H1 (cell line): ENCODE measurements at regions not wholly inside any gene's neighbourhood (a gene's known extent, or its start where the extent isn't known, plus 50 kb on each side); places are given as distances from the start of the nearest gene placed in this dataset.

ENCODE experiments used
- CTCF ChIA-PET: fragments of 300-600 bp; sonication (Branson Sonifier 250); formaldehyde crosslinking; loops from one replicate; lab custom pipeline; 2021; ENCODE audit not compliant: partially characterized antibody; lab: Charles Lee
- POLR2A ChIA-PET: fragments of 300-600 bp; sonication (Branson Sonifier 250); formaldehyde crosslinking; loops from one replicate; lab custom pipeline; 2021; ENCODE audit warnings: inconsistent platforms; ENCODE audit not compliant: partially characterized antibody; lab: Charles Lee
- DNase-seq, 2 experiments: peaks; one replicate each; pipeline versions ENCODE4 v3.0.0 to v3.0.0-alpha.2; 2010 to 2022; ENCODE audit warnings: low spot score in 2 of 2, low read depth in 1 of 2, mixed read lengths in 1 of 2
- FAIRE-seq: peaks from 2 replicates; lab custom pipeline; 2011; peaks lifted over from hg19 to GRCh38; lab: Jason Lieb, UNC
- H2AFZ ChIP-seq: 2 replicates; pipeline ENCODE4 v1.8.1; 2012; ENCODE audit warnings: low read length, inconsistent platforms
- H2AK5ac ChIP-seq: 2 replicates; pipeline ENCODE4 v1.6.1; 2013; ENCODE audit warnings: low read depth, low read length
- H2BK120ac ChIP-seq: replicated peaks from 2 replicates; pipeline ENCODE3; 2013; ENCODE audit warnings: low read depth, low read length, inconsistent platforms
- H2BK12ac ChIP-seq: 2 replicates; pipeline ENCODE4 v1.6.1; 2013; ENCODE audit warnings: low read depth, low read length
- H2BK15ac ChIP-seq: 2 replicates; pipeline ENCODE4 v1.6.1; 2013; ENCODE audit warnings: low read length
- H2BK20ac ChIP-seq: 2 replicates; pipeline ENCODE4 v1.6.1; 2013; ENCODE audit warnings: low read length
- H2BK5ac ChIP-seq: 2 replicates; pipeline ENCODE4 v1.6.1; 2013; ENCODE audit warnings: low read depth, low read length
- H3K14ac ChIP-seq: 2 replicates; pipeline ENCODE4 v1.6.1; 2013; ENCODE audit warnings: inconsistent platforms; ENCODE audit not compliant: insufficient read length
- H3K18ac ChIP-seq: 2 replicates; pipeline ENCODE4 v1.6.1; 2013; ENCODE audit warnings: low read length; ENCODE audit errors: extremely low read depth
- H3K23ac ChIP-seq: 2 replicates; pipeline ENCODE4 v1.6.1; 2013; ENCODE audit warnings: inconsistent platforms; ENCODE audit not compliant: insufficient read length
- H3K23me2 ChIP-seq: 2 replicates; pipeline ENCODE4 v1.6.1; 2013; ENCODE audit warnings: low read depth, low read length
- H3K27ac ChIP-seq: 2 replicates; pipeline ENCODE4 v1.6.1; 2011; ENCODE audit warnings: low read depth, low read length, inconsistent platforms
- H3K27me3 ChIP-seq, 4 experiments: replicated peaks in 1 of 4; 1 replicate in 1 of 4; 2 replicates in 3 of 4; pipeline versions ENCODE4 v1.6.1 to v1.8.1; 2011 to 2013; ENCODE audit warnings: low read length in 3 of 4, mild to moderate bottlenecking in 3 of 4, inconsistent platforms in 2 of 4, mixed read lengths in 2 of 4, moderate library complexity in 1 of 4; ENCODE audit not compliant: control insufficient read depth in 3 of 4, insufficient read depth in 3 of 4; ENCODE audit errors: extremely low read depth in 1 of 4
- H3K36me3 ChIP-seq, 4 experiments: 2 replicates each; pipeline versions ENCODE4 v1.6.1 to v1.8.1; 2011 to 2013; ENCODE audit warnings: mild to moderate bottlenecking in 4 of 4, low read length in 3 of 4, moderate library complexity in 2 of 4, control low read depth in 1 of 4, inconsistent platforms in 1 of 4; ENCODE audit not compliant: insufficient read depth in 4 of 4, control insufficient read depth in 2 of 4
- H3K4ac ChIP-seq: replicated peaks from 2 replicates; pipeline ENCODE3; 2013; ENCODE audit warnings: low read length, low read depth, mixed read lengths, inconsistent platforms; ENCODE audit not compliant: insufficient read length
- H3K4me1 ChIP-seq, 4 experiments: replicated peaks in 1 of 4; 1 replicate in 1 of 4; 2 replicates in 3 of 4; pipeline versions ENCODE4 v1.6.1 to v1.8.1; 2011 to 2013; ENCODE audit warnings: low read length in 3 of 4, inconsistent platforms in 2 of 4, mixed read lengths in 1 of 4; ENCODE audit not compliant: insufficient read depth in 4 of 4, control insufficient read depth in 3 of 4
- H3K4me2 ChIP-seq, 2 experiments: 2 replicates each; pipeline versions ENCODE4 v1.6.1 to v1.8.1; 2011 to 2013; ENCODE audit warnings: low read depth in 2 of 2, low read length in 2 of 2, control low read depth in 1 of 2, inconsistent platforms in 1 of 2, mild to moderate bottlenecking in 1 of 2; ENCODE audit not compliant: insufficient read depth in 1 of 2
- H3K4me3 ChIP-seq, 4 experiments: fragments of 200-600, 300-600 bp in 1 of 4; sonication (generic), shearing (Covaris generic), sonication (Bioruptor Twin) in 1 of 4; 2 replicates each; pipeline versions ENCODE4 v1.5.1 to v1.8.1; 2011 to 2016; ENCODE audit warnings: low read length in 4 of 4, low read depth in 3 of 4, control low read depth in 2 of 4, inconsistent platforms in 2 of 4, mild to moderate bottlenecking in 2 of 4, mixed read lengths in 1 of 4, moderate library complexity in 1 of 4; ENCODE audit not compliant: insufficient read depth in 2 of 4; ENCODE audit errors: extremely low read depth in 1 of 4
- H3K56ac ChIP-seq: replicated peaks from 2 replicates; pipeline ENCODE3; 2013; ENCODE audit warnings: low read depth, mild to moderate bottlenecking, mixed read lengths, low read length, inconsistent platforms; ENCODE audit not compliant: insufficient read length
- H3K79me1 ChIP-seq: 2 replicates; pipeline ENCODE4 v1.6.1; 2013; ENCODE audit warnings: low read depth, low read length, control low read depth
- H3K79me2 ChIP-seq, 2 experiments: 2 replicates each; pipeline versions ENCODE4 v1.6.1 to v1.8.1; 2012 to 2013; ENCODE audit warnings: low read length in 2 of 2, mild to moderate bottlenecking in 2 of 2, inconsistent platforms in 1 of 2; ENCODE audit not compliant: insufficient read depth in 2 of 2, control insufficient read depth in 1 of 2
- H3K9ac ChIP-seq, 4 experiments: replicated peaks in 1 of 4; 1 replicate in 1 of 4; 2 replicates in 3 of 4; pipeline versions ENCODE4 v1.6.1 to v1.8.1; 2011 to 2013; ENCODE audit warnings: low read depth in 3 of 4, low read length in 3 of 4, control low read depth in 2 of 4, mild to moderate bottlenecking in 2 of 4, moderate library complexity in 2 of 4, inconsistent platforms in 1 of 4; ENCODE audit errors: extremely low read depth in 1 of 4
- H3K9me3 ChIP-seq, 2 experiments: 2 replicates each; pipeline versions ENCODE4 v1.6.1 to v1.8.1; 2012 to 2013; ENCODE audit warnings: mild to moderate bottlenecking in 2 of 2, moderate library complexity in 2 of 2, control low read depth in 1 of 2, inconsistent platforms in 1 of 2, low read depth in 1 of 2, low read length in 1 of 2, mixed read lengths in 1 of 2; ENCODE audit not compliant: insufficient read depth in 2 of 2
- H4K20me1 ChIP-seq, 2 experiments: replicated peaks in 1 of 2; 2 replicates each; pipeline versions ENCODE3 to v1.8.1; 2011 to 2013; ENCODE audit warnings: inconsistent platforms in 2 of 2, low read length in 2 of 2, mild to moderate bottlenecking in 1 of 2; ENCODE audit not compliant: insufficient read depth in 2 of 2, control insufficient read depth in 1 of 2
- H4K5ac ChIP-seq: 2 replicates; pipeline ENCODE4 v1.6.1; 2013; ENCODE audit warnings: low read length, low read depth, mixed read lengths, inconsistent platforms; ENCODE audit not compliant: insufficient read length
- H4K8ac ChIP-seq: 2 replicates; pipeline ENCODE4 v1.8.0; 2013; ENCODE audit warnings: mild to moderate bottlenecking, moderate library complexity, low read length, inconsistent platforms; ENCODE audit not compliant: insufficient read depth; ENCODE audit errors: extremely low read depth
- H4K91ac ChIP-seq: replicated peaks from 2 replicates; pipeline ENCODE3; 2013; ENCODE audit warnings: low read length, mixed read lengths, inconsistent platforms; ENCODE audit not compliant: insufficient read length
- HDAC2 ChIP-seq, 2 experiments: fragments of 300-600 bp in 1 of 2; sonication (generic) in 1 of 2; IDR thresholded peaks; 2 replicates each; pipeline ENCODE4 v1.6.1; 2011 to 2012; ENCODE audit warnings: low read depth in 2 of 2, low read length in 2 of 2, mild to moderate bottlenecking in 2 of 2, moderate library complexity in 2 of 2, borderline replicate concordance in 1 of 2, inconsistent platforms in 1 of 2
- POLR2A ChIP-seq, 2 experiments: IDR thresholded peaks; 1 replicate in 1 of 2; 2 replicates in 1 of 2; pipeline ENCODE4 v1.6.1; 2011; ENCODE audit warnings: low read depth in 2 of 2, low read length in 2 of 2, mild to moderate bottlenecking in 2 of 2; ENCODE audit errors: control extremely low read depth in 1 of 2
- RNF2 ChIP-seq: fragments of 200-900, 300-1000 bp; sonication (generic); IDR thresholded peaks from 2 replicates; pipeline ENCODE4 v1.7.1; 2016; ENCODE audit warnings: borderline replicate concordance, low read depth, mild to moderate bottlenecking, antibody characterized with exemption, low read length; ENCODE audit not compliant: poor library complexity, severe bottlenecking; ENCODE audit errors: missing control alignments
- SIRT6 ChIP-seq: IDR thresholded peaks from one replicate; pipeline ENCODE4 v1.7.1; 2012; ENCODE audit warnings: low read length, inconsistent platforms
- SP2 ChIP-seq: IDR thresholded peaks from 2 replicates; pipeline ENCODE4 v1.6.1; 2012; ENCODE audit warnings: mild to moderate bottlenecking, low read length, inconsistent platforms
- WGBS, 2 experiments: shearing (Covaris generic) in 1 of 2; methylation state at CpG; one replicate each; pipeline versions ENCODE4 v1.1.6 to v1.1.7; 2013 to 2015; ENCODE audit warnings: low lambda C conversion rate in 2 of 2, mixed read lengths in 2 of 2, inconsistent platforms in 1 of 2, low coverage in 1 of 2, missing lambda C conversion rate in 1 of 2; ENCODE audit not compliant: insufficient replicate concordance in 2 of 2, insufficient coverage in 1 of 2, insufficient read length in 1 of 2; ENCODE audit errors: extremely low coverage in 1 of 2, missing lambda C conversion rate in 1 of 2; 5-methylcytosine and 5-hydroxymethylcytosine counted together
- TF ChIP-seq, protein P1 (sequence below): IDR thresholded peaks from 2 replicates; pipeline ENCODE4 v1.6.1; 2011; ENCODE audit warnings: low read depth, mild to moderate bottlenecking, low read length; ENCODE audit not compliant: insufficient read depth

DNA sequence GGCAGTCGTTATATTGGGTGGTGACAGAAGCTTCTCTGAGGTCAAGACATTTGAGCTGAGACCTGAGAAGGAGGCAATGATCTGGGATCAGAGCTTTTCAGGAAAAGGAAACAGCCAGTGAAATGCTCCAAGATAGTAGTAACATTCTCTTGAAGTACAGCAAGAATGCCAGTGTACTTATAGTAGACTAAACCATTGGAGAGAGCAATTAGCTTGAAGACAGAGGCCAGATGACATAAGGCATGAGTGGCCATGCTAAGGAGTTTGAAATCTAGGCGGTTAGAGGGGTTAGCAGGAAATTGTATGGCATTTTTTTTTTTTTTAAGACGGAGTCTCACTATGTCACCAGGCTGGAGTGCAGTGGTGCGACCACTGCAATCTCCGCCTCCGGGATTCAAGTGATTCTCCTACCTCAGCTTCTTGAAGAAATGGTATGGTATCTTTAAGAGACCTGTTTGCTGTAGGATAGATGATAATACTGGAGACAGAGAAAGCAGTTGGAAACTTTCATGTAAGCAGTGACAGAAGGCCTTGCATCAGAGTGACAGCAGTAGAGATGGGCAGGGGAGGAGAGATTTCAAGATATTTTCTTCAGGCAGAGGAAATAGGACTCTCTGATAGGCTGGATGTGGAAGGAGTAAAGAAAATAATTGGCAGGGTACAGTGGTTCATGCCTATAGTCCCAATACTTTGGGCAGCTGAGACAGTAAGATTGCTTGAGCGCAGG lies 482.2 kb upstream of the PAPPA start:
- POLR2A ChIA-PET, result no interaction called here
- no peak overlapping the region for H2BK15ac ChIP-seq
- no peak overlapping the region for H3K14ac ChIP-seq
- H4K5ac ChIP-seq, result no peak overlapping the region
- no peak overlapping the region for H3K9ac ChIP-seq
- no peak overlapping the region for H2BK12ac ChIP-seq
- DNase-seq (no peak), FAIRE-seq (no peak)
- no peak overlapping the region for H3K56ac ChIP-seq
- no peak overlapping the region for H2BK5ac ChIP-seq
- no peak overlapping the region for H2AFZ ChIP-seq
- 92% methylated on average over 6 of the region's 7 CpGs; no CpG with 5 or more reads in 1 of the 2 experiments for WGBS, 2 experiments
- no peak overlapping the region for H3K4me3 ChIP-seq
- H3K23ac ChIP-seq, result no peak overlapping the region
- H3K4me1 ChIP-seq, result no peaks in the 10 kb centered on the region; a peak in 1 of 7 replicates
- CTCF ChIA-PET, result interaction anchor here (0.6 to 9.1 kb wide), 4 partner anchors 79 to 467 kb away, joined by 3 to 35 read pairs (median 4); no protein-coding TSS in a partner anchor
- H3K23me2 ChIP-seq, result no peaks in the 10 kb centered on the region
- 0 out of 4 replicates have a peak, but pooled peaks cover 0 to under 1% of the 10 kb centered on the region in 2 experiments for H3K9me3 ChIP-seq
- H3K4me2 ChIP-seq, result no peak overlapping the region
- H3K27ac ChIP-seq, result no peak overlapping the region
- no peak overlapping the region for H4K91ac ChIP-seq
- no peak overlapping the region for H3K4ac ChIP-seq
- no peak overlapping the region for H2AK5ac ChIP-seq
- H3K79me1 ChIP-seq, result no peaks in the 10 kb centered on the region
- H3K79me2 ChIP-seq, result no peaks in the 10 kb centered on the region
- no peak overlapping the region for H4K8ac ChIP-seq
- H3K27me3 ChIP-seq, result no peaks in the 10 kb centered on the region
- no peak for TF ChIP-seq RNF2
- no peak for TF ChIP-seq SIRT6
- no peak for TF ChIP-seq SP2
- TF ChIP-seq, protein P1, sequence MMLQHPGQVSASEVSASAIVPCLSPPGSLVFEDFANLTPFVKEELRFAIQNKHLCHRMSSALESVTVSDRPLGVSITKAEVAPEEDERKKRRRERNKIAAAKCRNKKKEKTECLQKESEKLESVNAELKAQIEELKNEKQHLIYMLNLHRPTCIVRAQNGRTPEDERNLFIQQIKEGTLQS, result no peak
- TF ChIP-seq POLR2A (IDR thresholded peaks at IDR 0.05; ENCODE audit: control extremely low read depth in 1 of 2, low read depth in 2 of 2, low read length in 2 of 2), result no peak
- TF ChIP-seq HDAC2 (IDR thresholded peaks at IDR 0.05; ENCODE audit: borderline replicate concordance in 1 of 2, low read depth in 2 of 2, low read length in 2 of 2), result no peak
- no peak overlapping the region for H2BK20ac ChIP-seq
- H3K18ac ChIP-seq, result no peak overlapping the region
- no peak overlapping the region for H2BK120ac ChIP-seq
- H4K20me1 ChIP-seq, result no peaks in the 10 kb centered on the region
- H3K36me3 ChIP-seq, result no peaks in the 10 kb centered on the region
